KMS-11 (cell line): ENCODE measurements at regions not wholly inside any gene's neighbourhood (a gene's known extent, or its start where the extent isn't known, plus 50 kb on each side); places are given as distances from the start of the nearest gene placed in this dataset.

Source experiments
- H2AFZ ChIP-seq: fragments of 200-600 bp; sonication (generic); 2 replicates; pipeline ENCODE4 v1.6.1; 2016; ENCODE audit warnings: antibody characterized with exemption, mixed run types, low read depth
- H3K27ac ChIP-seq: fragments of 200-600 bp; sonication (generic); 2 replicates; pipeline ENCODE4 v1.6.1; 2016; ENCODE audit warnings: mild to moderate bottlenecking, mixed run types
- H3K27me3 ChIP-seq: fragments of 200-600 bp; sonication (generic); 2 replicates; pipeline ENCODE4 v1.6.1; 2017; ENCODE audit warnings: mild to moderate bottlenecking, low read depth, mixed run types, moderate library complexity; ENCODE audit not compliant: insufficient read depth
- H3K36me3 ChIP-seq: fragments of 200-600 bp; sonication (generic); 2 replicates; pipeline ENCODE4 v1.6.1; 2017; ENCODE audit warnings: mild to moderate bottlenecking, mixed run types; ENCODE audit not compliant: insufficient read depth
- H3K4me1 ChIP-seq: fragments of 200-600 bp; sonication (generic); 2 replicates; pipeline ENCODE4 v1.6.1; 2016; ENCODE audit warnings: mild to moderate bottlenecking, low read depth, mixed run types; ENCODE audit not compliant: poor library complexity, severe bottlenecking
- H3K4me2 ChIP-seq: fragments of 200-600 bp; sonication (generic); 2 replicates; pipeline ENCODE4 v1.7.0; 2016; ENCODE audit warnings: mild to moderate bottlenecking, mixed run types
- H3K4me3 ChIP-seq: fragments of 200-600 bp; sonication (generic); IDR thresholded peaks from 2 replicates; pipeline ENCODE4 v1.6.1; 2017; ENCODE audit warnings: low read depth, low read length, mixed read lengths; ENCODE audit not compliant: insufficient read depth
- H3K79me2 ChIP-seq: fragments of 200-600 bp; sonication (generic); 2 replicates; pipeline ENCODE4 v1.6.1; 2016; ENCODE audit warnings: low read depth, mixed run types; ENCODE audit not compliant: insufficient read depth
- H3K9ac ChIP-seq: fragments of 200-600 bp; sonication (generic); 2 replicates; pipeline ENCODE4 v1.6.1; 2016; ENCODE audit warnings: mild to moderate bottlenecking, mixed run types
- H4K20me1 ChIP-seq: fragments of 200-600 bp; sonication (generic); 2 replicates; pipeline ENCODE4 v1.6.1; 2016; ENCODE audit warnings: mild to moderate bottlenecking, mixed run types; ENCODE audit not compliant: insufficient read depth
- CTCF ChIP-seq: fragments of 200-600 bp; sonication (generic); conservative IDR thresholded peaks from 2 replicates; pipeline ENCODE4 v1.6.1; 2017; ENCODE audit warnings: low read depth, mild to moderate bottlenecking, antibody characterized with exemption, low read length, moderate library complexity, mixed read lengths

GRCh38 chr1:58065520-58065919 lies 481.0 kb downstream of the OMA1 start:
- H3K4me2 ChIP-seq = no peak overlapping the region
- no peaks in the 10 kb centered on the region for H3K4me1 ChIP-seq
- H3K79me2 ChIP-seq = no peaks in the 10 kb centered on the region
- H3K36me3 ChIP-seq = no peaks in the 10 kb centered on the region
- H3K9ac ChIP-seq = no peak overlapping the region
- no peak for TF ChIP-seq CTCF
- H2AFZ ChIP-seq = no peak overlapping the region
- H3K27ac ChIP-seq = no peak overlapping the region
- H3K27me3 ChIP-seq = no peaks in the 10 kb centered on the region
- H4K20me1 ChIP-seq = no peaks in the 10 kb centered on the region
- H3K4me3 ChIP-seq = no peak overlapping the region

- no peak for TF ChIP-seq CTCF
- no peaks in the 10 kb centered on the region for H4K20me1 ChIP-seq
- no peak overlapping the region for H3K27ac ChIP-seq
- H3K4me2 ChIP-seq = no peak overlapping the region
- H3K9ac ChIP-seq = no peak overlapping the region
- no peaks in the 10 kb centered on the region for H3K27me3 ChIP-seq
- H3K4me1 ChIP-seq = no peaks in the 10 kb centered on the region
- H3K79me2 ChIP-seq = no peaks in the 10 kb centered on the region
- H2AFZ ChIP-seq = no peak overlapping the region
- H3K4me3 ChIP-seq = no peak overlapping the region
- no peaks in the 10 kb centered on the region for H3K36me3 ChIP-seq
These were observed 482.4 kb downstream of the OMA1 start for GRCh38 chr1:58064166-58064565.

- Histone ChIP-seq H4K20me1 (no peaks in the 10 kb centered on the region), H3K4me2 (no peak overlapping the region), H3K27me3 (no peaks in the 10 kb centered on the region), H3K36me3 (no peaks in the 10 kb centered on the region), H3K27ac (no peak overlapping the region), H2AFZ (no peak overlapping the region), H3K79me2 (no peaks in the 10 kb centered on the region), H3K9ac (no peak overlapping the region), H3K4me3 (no peak overlapping the region), H3K4me1 (no peaks in the 10 kb centered on the region)
- TF ChIP-seq CTCF = no peak
These were observed 483.4 kb downstream of the OMA1 start for GRCh38 chr1:58063095-58063494.

GRCh38 chr1:58062635-58063034 lies 483.9 kb downstream of the OMA1 start:
- H3K4me2 ChIP-seq = no peak overlapping the region
- H3K27me3 ChIP-seq = no peaks in the 10 kb centered on the region
- no peak overlapping the region for H2AFZ ChIP-seq
- H3K4me3 ChIP-seq = no peak overlapping the region
- no peaks in the 10 kb centered on the region for H3K36me3 ChIP-seq
- no peak overlapping the region for H3K9ac ChIP-seq
- no peaks in the 10 kb centered on the region for H4K20me1 ChIP-seq
- H3K79me2 ChIP-seq = no peaks in the 10 kb centered on the region
- TF ChIP-seq CTCF = no peak
- no peaks in the 10 kb centered on the region for H3K4me1 ChIP-seq
- H3K27ac ChIP-seq = no peak overlapping the region
